HFFc6 (cell line): ENCODE measurements at regions not wholly inside any gene's neighbourhood (a gene's known extent, or its start where the extent isn't known, plus 50 kb on each side); places are given as distances from the start of the nearest gene placed in this dataset.

ENCODE experiments used
- DNase-seq: peaks from one replicate; pipeline ENCODE4 v3.0.0-alpha.2; 2018
- H3K27ac Mint-ChIP-seq: 2 replicates; pipeline ENCODE4 v1.8.0; 2020; ENCODE audit warnings: mild to moderate bottlenecking, mixed read lengths
- H3K27me3 Mint-ChIP-seq: 2 replicates; pipeline ENCODE4 v1.8.0; 2021; ENCODE audit warnings: mild to moderate bottlenecking, moderate library complexity, mixed read lengths; ENCODE audit not compliant: insufficient read depth
- H3K36me3 Mint-ChIP-seq: 2 replicates; pipeline ENCODE4 v1.8.0; 2021; ENCODE audit warnings: low read depth, mixed read lengths
- H3K4me1 Mint-ChIP-seq: 2 replicates; pipeline ENCODE4 v1.8.0; 2020; ENCODE audit warnings: low read depth, mixed read lengths
- H3K4me3 Mint-ChIP-seq: 2 replicates; pipeline ENCODE4 v1.8.0; 2020; ENCODE audit warnings: mild to moderate bottlenecking, moderate library complexity, mixed read lengths
- H3K9me3 Mint-ChIP-seq: 2 replicates; pipeline ENCODE4 v1.8.0; 2020; ENCODE audit warnings: mild to moderate bottlenecking, mixed read lengths
- CTCF ChIP-seq: fragments of 200-600 bp; sonication (generic); IDR thresholded peaks from 2 replicates; pipeline ENCODE4 v1.5.0; 2021; ENCODE audit warnings: antibody characterized with exemption, mild to moderate bottlenecking

DNA sequence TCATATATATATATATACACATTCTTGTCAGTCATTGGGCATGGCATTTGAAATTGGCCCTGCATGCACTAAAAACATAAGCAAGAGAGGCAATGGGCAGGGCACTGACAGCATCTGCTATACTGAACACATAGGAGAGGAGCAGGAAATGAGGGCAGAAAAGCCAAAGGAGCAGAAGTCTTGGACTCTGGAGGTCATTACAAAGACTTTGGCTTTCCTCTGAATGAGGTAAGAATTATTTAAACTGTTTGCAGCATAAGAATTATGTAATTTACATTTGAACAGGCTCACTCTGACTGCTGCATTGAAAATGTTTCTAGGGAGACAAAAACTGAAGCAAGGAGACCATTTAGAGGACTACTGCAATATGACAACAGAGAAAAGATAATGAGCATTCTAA, 396.5 kb downstream of the PRDM5 start:
- H3K4me3 Mint-ChIP-seq, result no peak overlapping the region
- no peaks in the 10 kb centered on the region for H3K36me3 Mint-ChIP-seq
- DNase-seq, result no peak
- no peaks in the 10 kb centered on the region for H3K4me1 Mint-ChIP-seq
- no peak for TF ChIP-seq CTCF
- no peaks in the 10 kb centered on the region; the same call in 1 of the 2 replicates for H3K9me3 Mint-ChIP-seq
- H3K27me3 Mint-ChIP-seq, result no peaks in the 10 kb centered on the region
- no peak overlapping the region for H3K27ac Mint-ChIP-seq

DNA sequence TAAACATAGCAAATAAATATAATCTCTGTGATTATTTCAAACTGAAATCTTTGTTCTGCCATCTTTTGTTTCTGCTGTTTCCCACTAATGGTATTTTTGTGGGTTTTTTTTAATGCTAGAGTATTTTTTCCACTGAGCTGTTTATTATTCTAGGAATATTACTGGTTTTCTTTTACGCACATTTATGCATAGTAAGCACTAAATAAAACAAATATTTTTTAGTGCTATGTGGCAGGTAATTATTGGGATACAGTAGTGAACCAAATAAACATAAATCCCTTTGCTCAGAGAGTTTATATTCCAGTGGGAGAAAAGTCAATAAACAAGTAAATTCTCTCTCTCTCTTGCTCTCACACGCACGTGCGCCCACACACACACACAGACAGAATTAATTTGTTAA, 397.4 kb downstream of the PRDM5 start:
- DNase-seq, result no peak
- TF ChIP-seq CTCF, result no peak
- H3K9me3 Mint-ChIP-seq, result no peaks in the 10 kb centered on the region; the same call in 1 of the 2 replicates
- H3K27me3 Mint-ChIP-seq, result no peaks in the 10 kb centered on the region
- no peak overlapping the region for H3K27ac Mint-ChIP-seq
- no peak overlapping the region for H3K4me3 Mint-ChIP-seq
- H3K36me3 Mint-ChIP-seq, result no peaks in the 10 kb centered on the region
- no peaks in the 10 kb centered on the region for H3K4me1 Mint-ChIP-seq

DNA sequence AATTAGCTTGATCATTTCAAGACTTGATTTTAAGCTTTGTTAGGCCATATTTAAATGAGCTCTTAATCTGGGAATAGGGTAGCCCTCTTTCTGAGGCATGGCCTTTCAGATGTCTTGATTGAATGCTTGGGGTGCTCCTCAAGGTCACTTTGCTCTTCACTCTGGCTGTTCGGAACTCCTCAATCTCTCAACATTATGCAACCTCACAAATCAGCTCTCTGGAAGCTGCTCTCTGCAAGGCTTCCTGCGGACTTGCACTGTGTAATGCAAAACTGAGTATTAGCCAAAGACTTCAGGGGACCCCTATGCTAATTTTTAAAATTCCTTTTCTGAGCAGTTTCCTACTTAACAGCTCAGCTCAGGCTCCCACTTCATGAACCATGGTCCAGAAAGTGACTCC, 398.3 kb downstream of the PRDM5 start:
- TF ChIP-seq CTCF, result no peak
- H3K9me3 Mint-ChIP-seq, result no peaks in the 10 kb centered on the region; the same call in 1 of the 2 replicates

DNA sequence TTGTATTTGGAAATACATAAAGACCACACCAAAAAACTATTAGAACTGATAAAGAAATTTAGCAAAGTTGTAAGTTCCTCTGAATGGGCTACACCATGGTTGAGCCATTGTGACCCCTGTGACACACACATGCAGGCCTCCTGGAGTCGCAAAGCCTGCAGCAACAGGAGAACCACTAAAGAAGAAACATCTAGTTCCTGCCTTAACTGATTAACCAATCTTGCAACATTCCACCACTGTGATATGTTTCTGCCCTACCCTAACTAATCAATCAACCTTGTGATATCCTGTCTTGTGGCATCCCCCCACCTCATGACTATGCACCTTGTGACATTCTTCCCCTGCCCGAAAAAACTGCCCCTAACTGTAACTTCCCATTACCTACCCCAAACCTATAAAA, 401.8 kb downstream of the PRDM5 start:
- Mint-ChIP-seq H3K27ac (no peak overlapping the region), H3K4me3 (no peak overlapping the region), H3K4me1 (no peaks in the 10 kb centered on the region; the same call in 1 of the 2 replicates), H3K36me3 (no peaks in the 10 kb centered on the region), H3K27me3 (no peaks in the 10 kb centered on the region), H3K9me3 (no peaks in the 10 kb centered on the region; the same call in 1 of the 2 replicates)
- TF ChIP-seq CTCF, result no peak
- no peak for DNase-seq

More for the DNA sequence above, 398.3 kb downstream of the PRDM5 start:
- Mint-ChIP-seq H3K4me1 (no peaks in the 10 kb centered on the region; the same call in 1 of the 2 replicates), H3K36me3 (no peaks in the 10 kb centered on the region), H3K27ac (no peak overlapping the region), H3K4me3 (no peak overlapping the region), H3K27me3 (no peaks in the 10 kb centered on the region)
- DNase-seq, result no peak

DNA sequence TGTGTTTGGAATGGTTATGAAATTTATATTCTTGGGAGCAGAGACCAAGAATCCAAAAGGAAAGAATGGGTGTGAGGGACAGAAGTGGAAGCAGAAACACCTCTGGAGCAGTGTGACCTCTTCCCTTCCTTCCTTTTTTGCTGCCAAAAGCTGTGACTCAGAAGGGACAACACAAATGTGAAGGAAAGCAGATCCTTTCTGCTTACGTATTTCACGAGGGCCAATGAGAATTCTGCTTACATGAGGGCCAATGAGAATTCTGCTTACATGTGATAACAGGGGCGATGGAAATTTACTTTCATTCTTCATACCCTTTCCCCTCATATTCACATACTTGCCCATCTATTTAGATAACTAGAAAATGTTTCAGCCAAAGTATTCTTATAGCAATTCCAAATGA, 404.6 kb downstream of the PRDM5 start:
- H3K27me3 Mint-ChIP-seq, result no peaks in the 10 kb centered on the region
- H3K9me3 Mint-ChIP-seq, result no peaks in the 10 kb centered on the region; the same call in 1 of the 2 replicates
- peak; percentile 77 for DNase-seq
- no peak for TF ChIP-seq CTCF
- no peaks in the 10 kb centered on the region; the same call in 1 of the 2 replicates for H3K4me1 Mint-ChIP-seq
- peak overlapping the region; percentile 82 for H3K4me3 Mint-ChIP-seq
- no peaks in the 10 kb centered on the region for H3K36me3 Mint-ChIP-seq
- peak overlapping the region; percentile 47 for H3K27ac Mint-ChIP-seq

GRCh38 chr4:120509719-120510118, 412.8 kb downstream of the PRDM5 start:
- Mint-ChIP-seq H3K4me1 (no peaks in the 10 kb centered on the region), H3K36me3 (no peaks in the 10 kb centered on the region), H3K27me3 (no peaks in the 10 kb centered on the region), H3K9me3 (peaks cover 23% of the 10 kb centered on the region; the same call in 1 of the 2 replicates), H3K27ac (no peak overlapping the region), H3K4me3 (no peak overlapping the region)
- no peak for DNase-seq
- no peak for TF ChIP-seq CTCF
